ENCODE measurements at regions not wholly inside any gene's neighbourhood (a gene's known extent, or its start where the extent isn't known, plus 50 kb on each side); places are given as distances from the start of the nearest gene placed in this dataset.

- no peak for DNase-seq
Measured at GRCh38 chr5:57559110-57559635, 76.6 kb upstream of the ACTBL2 start.

- DNase-seq, result no peak
Measured at GRCh38 chr5:57552033-57552432, 69.4 kb upstream of the ACTBL2 start.

GRCh38 chr5:57551251-57551650, 68.6 kb upstream of the ACTBL2 start:
- DNase-seq, result no peak

GRCh38 chr5:57550132-57550531, 67.5 kb upstream of the ACTBL2 start:
- DNase-seq, result no peak

GRCh38 chr5:57549566-57549965, 67.0 kb upstream of the ACTBL2 start:
- no peak for DNase-seq

- no peak for DNase-seq
Measured at GRCh38 chr5:57540823-57541222, 58.2 kb upstream of the ACTBL2 start.

GRCh38 chr5:57539281-57539701, 56.7 kb upstream of the ACTBL2 start:
- no peak for DNase-seq

- no peak for DNase-seq
Measured at GRCh38 chr5:57538341-57538955, 55.8 kb upstream of the ACTBL2 start.

GRCh38 chr5:57537811-57538210, 55.2 kb upstream of the ACTBL2 start:
- DNase-seq, result no peak

- DNase-seq, result no peak
Measured at GRCh38 chr5:57532513-57533497, 50.2 kb upstream of the ACTBL2 start.
